NCI-H2081 (cell line): ENCODE measurements at regions not wholly inside any gene's neighbourhood (a gene's known extent, or its start where the extent isn't known, plus 50 kb on each side); places are given as distances from the start of the nearest gene placed in this dataset.
A peak's percentile ranks its signal among the peaks of the same experiment; 100 is the strongest.
"Not testable (repeated sequence)": the region's sequence is repeated elsewhere in the genome, so short reads cannot be mapped to it uniquely, and the experiment has no call there.

Source experiments
- DNase-seq, 2 experiments: peaks; one replicate each; lab custom pipeline; 2025; lab: John Stamatoyannopoulos, UW

DNA sequence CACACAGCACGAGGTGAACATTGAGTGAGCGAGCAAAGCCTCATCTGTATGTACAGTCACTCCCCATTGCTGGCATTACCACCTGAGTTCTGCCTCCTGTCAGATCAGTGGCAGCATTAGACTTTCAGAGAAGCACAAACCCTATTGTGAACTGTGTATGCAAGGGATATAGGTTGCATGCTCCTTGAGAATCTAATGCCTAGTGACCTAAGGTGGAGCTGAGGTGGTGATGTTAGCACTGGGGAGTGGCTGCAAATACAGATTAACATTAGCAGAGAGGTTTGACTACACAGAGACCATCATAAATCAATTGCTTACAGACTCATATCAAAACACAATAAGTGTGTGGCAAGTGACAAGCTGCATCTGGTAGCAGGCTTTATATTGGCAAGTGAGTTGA lies 262.5 kb upstream of the ANO5 start:
- DNase-seq, result no peak

DNA sequence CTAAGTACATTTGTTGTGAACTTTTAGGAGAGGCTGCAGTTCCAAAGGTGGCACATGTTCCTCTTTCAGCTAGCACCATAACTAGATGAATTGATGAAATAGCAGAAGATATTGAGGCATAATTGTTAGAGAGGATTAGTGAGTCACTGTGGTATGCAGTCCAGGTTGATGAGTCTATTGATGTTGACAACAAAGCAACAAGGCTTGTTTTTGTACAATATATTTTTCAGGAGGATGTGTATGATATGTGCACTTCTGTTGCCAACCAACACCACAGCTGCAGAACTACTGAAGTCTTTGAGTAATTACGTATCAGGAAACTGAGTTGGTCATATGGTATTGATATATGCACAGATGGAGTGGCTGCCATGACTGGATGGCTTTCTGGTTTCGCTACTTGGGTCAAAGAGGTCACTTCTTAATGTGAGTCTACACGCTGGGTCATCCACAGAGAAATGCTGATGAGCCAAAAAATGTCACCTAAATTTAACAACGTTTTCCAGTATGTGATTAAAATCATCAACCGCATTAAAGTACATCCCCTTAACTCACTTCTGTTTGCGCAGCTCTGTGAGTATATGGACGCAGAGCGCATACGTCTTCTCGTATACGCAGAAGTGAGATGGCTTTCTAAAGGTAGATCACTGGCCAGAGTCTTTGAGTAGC lies 261.3 kb upstream of the ANO5 start:
- DNase-seq, result no peak

DNA sequence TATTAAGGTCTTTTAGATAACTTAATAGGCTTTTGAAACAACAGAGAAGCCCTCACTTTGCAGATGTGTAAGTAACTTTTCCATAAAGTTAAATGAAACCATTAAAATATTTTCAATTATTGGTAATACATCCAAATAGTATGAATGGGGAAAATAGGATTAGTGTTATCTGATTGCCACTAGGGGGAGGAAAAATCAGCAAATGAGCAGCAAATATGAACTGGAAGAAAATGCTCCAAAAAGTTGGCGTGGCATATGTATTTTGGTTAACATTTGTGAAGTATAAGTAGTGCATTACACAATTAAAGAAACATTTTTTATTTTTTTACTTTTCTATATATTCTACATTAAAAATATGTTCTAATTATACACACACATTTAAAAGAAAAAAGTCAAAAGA lies 259.8 kb upstream of the ANO5 start:
- peak in 1 of 2 experiments; percentile 13 for DNase-seq

DNA sequence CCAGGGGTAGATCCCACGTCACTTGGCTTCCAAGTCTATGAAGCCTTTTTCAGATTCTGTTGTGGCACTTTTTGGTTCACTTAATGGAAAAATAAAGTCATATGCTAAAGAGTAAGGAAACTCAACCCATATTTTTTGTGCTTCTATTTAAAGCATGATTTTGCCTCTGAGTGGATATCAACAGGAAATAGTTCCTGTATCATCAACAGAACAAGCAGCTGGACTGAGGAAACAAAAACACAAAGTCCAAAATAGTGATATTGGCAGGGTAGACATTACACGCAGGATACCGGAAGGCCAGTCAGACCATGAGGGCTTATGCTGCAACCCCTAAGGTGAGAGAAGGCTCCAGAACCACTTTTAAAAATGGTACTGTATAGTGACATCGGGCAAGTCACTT lies 248.3 kb upstream of the ANO5 start:
- no peak for DNase-seq

DNA sequence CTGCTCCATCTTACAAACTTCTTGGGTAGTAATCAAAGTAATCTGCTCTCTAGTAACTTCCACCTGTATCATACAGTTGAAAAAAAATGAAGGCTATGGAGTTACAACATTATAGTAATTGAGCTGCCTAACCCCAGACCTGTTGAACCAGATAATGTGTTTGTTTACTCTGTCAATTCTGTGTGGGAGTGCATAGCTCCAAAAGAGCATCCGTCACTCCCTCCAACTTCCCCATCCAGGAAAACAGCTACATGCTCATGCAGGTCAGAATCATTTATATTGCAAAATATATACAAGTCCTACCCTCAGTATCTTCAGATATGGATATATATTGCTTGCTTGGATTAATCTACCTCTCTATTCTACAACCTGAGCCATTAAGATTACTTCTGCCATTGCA lies 244.0 kb upstream of the ANO5 start:
- no peak for DNase-seq

DNA sequence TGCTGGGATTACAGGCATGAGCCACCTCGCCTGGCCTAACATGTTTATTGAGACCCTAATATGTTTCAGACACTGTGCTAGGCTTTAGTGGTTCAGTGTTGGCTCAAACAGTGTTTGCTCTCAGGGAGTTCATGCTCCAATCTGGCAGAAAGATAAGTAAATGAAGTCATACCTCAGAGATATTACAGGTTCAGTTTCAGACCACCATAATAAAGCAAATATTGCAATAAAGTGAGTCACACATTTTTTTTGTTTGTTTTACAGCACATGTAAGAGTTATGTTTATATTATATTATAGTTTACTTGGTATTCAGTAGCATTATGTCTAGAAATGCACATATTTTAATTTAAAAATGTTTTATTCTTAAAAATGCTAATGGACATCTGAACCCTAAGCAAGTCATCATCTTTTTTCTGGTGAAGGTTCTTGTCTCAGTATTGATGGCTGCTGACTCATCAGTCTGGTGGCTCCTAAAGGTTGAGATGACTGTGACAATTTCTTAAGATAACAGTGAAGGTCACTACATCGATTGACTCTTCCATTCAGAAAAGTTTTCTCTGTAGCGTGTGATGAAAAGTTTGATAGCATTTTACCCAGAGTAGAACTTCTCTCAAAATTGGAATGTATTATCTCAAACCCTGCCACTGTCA lies 243.0 kb upstream of the ANO5 start:
- DNase-seq, result no peak

DNA sequence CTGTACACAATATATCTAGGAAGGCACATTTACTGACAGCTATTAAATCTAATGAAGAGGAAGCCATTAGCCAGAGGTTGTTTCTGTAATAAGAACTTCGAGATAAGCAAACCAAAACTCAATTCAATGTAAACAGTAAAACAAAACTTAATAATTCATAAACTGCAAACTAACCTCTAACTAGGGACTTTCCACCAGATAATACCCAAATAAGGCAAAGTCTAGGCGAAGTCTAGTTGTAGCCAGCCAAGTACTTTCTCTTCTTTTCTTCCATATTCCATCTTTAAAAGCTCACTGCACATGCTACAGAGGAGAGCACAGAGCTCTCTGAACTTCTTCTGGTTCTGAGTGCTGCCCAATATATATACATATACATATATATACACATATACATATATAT lies 229.9 kb upstream of the ANO5 start:
- no peak for DNase-seq

DNA sequence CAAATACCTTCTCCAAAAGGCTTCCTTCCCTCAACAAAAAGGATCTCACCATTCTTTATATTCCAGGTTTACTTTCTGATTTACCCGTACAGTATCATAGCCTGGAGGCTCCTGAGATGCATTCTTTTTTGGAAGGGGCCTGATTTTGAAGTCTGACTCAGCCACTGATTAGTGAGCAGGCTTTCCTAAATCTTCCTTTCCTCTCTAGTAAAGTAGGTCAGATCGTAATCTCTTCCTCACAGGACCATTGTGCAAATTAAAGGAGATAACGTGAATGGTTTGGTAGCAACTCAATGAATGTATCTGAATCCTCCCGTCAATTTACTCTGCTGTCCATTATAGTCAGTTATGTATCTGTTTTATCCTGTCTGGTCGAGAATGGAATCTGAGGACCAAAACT lies 227.7 kb upstream of the ANO5 start:
- no peak for DNase-seq

DNA sequence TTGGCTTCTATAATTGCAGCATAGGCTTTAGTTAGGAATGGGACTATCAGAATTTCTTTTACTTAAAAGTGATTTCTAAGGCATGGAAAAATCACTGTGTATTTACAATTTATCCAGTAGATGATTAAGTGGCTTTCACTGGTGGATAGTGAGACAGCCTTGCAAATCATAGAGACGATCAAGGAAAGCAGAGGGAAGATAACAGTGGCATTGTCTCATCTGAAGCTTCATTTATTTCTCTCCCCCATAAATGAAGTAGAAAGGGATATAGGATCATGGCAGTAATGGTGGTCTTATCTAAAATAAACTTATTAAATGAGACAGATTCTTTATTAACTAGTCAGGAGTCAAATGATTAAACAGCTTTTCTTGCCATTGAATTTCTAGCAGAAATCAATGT lies 224.2 kb upstream of the ANO5 start:
- no peak for DNase-seq

DNA sequence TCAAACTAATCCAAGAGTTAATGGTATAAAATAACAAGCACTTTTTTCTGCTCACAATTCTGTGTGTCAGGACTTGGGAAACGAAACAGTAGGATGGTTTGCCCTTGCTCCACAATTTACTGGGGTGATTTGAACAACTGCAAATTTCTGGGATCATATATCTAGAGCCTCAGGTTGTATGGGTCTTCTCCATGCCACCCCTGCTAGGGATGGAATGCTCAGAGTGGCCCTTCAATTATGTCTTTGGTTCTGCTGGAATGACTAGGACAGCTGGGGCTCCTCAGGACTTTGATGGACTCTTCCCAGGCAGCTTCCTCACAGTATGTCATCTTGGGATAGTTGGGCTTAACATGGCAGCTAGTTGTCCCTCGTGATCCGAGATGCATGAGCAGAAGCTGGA lies 223.0 kb upstream of the ANO5 start:
- DNase-seq, result no peak

DNA sequence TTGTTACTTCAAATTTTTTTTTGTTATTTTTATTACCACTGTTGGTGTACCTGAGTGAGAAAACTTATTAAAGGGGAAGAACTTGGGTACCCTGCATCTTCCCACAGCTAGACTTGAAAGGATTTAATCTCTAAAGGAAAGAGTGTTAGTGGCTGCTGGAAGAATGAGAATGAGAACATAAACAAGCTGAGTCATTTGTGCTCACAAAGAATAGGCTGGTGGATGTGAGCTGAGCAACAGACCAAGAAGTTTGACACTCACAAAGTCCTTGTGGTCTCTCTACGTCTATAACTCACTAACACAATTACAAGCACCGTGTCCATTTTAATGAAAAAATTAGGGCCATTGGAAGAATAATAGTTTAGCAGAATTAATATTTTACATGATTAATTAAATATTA lies 217.6 kb upstream of the ANO5 start:
- no peak for DNase-seq

DNA sequence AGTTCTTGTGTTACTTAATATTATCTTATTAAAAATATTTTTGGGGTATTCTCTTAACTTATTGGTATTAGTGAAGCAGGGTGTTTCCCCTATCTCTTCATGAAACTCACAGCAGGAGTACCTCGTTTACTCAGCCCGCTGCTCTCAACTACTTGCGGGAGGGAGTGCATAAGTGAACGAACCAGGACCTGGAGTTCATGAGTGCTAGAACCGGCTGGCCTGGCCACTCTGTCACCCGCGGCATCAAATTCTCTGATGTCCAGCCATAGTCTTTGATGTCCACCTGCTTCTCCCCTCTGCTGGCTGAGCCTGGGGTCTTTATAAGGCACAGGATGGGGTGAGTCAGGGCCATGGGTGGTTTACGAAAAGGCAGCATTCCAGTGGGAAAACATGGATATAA lies 216.7 kb upstream of the ANO5 start:
- DNase-seq, result no peak

DNA sequence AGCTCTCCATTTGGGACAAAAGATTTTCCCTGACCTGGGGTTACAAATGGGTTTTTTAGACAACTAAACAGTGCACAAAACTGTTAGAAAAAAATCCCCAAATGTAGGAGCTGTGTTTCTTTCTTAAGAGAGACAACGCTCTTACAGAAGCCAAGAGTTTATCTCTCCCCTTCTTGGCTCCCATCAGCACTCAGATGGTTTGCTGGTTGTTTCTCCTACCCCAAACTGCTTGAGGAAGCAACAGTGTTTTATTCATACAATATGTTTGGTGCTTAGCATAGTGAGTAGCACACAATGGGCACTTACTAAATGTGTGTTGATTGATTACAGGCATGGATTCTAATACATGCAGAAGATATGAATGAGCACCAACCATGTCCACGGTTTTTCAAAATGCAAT lies 209.5 kb upstream of the ANO5 start:
- no peak for DNase-seq

DNA sequence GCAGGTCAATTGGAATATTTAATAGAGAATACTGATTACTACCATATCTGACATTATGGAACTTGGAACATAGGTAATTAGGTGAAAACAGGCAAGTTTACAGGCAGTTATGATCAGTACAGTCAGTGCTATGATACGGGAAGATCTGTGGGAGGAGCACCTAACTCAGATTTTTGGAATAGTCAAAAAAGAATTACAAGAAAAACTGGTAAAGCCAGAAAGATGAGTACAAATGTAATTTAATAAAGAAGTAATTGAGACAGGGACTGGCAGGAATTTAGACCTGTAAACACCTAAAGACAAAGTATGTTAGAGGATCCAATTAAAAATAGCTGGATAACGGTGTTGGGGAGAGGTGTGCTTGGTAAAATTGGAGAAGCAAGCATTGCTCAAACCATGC lies 206.5 kb upstream of the ANO5 start:
- DNase-seq, result no peak

DNA sequence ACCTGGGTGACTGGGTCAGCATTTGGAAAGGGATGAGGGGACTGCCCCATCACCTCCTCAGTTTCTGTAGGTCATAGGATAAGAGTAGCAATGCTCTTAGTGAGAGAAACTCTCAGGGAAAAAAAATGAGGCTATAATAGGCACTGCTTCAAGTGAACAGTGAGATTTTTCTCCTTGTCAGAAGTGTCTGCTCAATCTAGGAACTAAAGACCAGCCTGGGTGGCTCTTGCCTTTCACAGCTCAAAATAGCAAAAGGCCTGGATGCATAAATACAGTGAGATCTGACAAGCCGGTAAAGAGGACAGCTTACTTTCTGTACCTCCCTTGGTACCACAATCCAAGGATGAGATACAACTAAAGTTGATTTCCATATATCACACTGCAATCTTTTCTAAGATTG lies 205.6 kb upstream of the ANO5 start:
- DNase-seq, result no peak

DNA sequence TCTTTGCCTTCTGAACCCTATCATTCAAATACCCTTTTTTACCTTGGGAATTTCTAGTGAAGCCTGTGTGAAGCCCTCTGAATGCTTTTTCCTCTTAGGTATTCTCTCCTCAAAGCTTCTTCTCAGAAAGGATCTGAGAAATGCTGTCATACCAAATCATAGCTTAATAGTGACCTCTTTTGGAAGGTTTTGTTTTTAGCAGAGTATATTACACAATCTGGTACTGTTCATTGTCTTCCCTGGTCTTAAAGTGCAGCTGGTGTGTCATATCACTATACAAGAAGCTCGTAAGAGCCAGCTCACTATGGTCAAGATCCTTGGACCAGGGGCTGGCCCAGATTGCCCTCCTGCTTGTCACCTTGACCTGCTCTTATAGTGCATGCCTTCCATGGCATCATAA lies 204.4 kb upstream of the ANO5 start:
- peak; percentile 23 to 48 for DNase-seq

DNA sequence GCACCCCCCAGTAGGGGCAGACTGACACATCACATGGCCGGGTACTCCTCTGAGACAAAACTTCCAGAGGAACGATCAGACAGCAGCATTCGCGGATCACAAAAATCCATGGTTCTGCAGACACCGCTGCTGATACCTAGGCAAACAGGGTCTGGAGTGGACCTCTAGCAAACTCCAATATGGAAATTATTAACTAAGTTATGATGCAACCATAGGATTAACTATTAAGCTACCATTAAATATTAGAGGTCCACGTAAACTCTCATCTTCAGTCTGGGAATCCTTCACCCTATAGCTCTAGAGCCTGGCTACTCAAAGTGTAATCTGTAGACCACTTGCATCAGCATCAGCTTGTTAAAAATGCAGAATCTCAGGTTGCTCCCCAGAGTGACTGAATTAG lies 191.1 kb upstream of the ANO5 start:
- not testable (repeated sequence) for DNase-seq

DNA sequence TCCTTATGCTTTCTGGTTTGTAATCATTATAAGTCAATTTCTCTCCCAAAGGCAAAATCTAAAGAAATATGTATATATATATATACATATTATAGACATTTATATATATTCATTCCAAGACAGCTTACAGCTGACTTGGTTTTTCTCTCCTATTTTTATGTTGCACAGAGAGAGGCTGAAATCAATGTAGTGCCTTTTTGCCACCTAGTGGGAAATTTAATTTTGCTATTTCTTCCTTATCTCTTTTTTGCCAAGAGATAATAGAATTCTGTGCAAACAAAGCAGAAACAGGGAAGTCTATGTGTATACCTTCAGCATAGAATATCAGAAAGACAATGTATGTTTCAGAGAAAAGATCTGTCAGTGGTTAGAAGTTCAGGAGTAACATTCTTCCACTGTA lies 186.0 kb upstream of the ANO5 start:
- DNase-seq, result no peak

DNA sequence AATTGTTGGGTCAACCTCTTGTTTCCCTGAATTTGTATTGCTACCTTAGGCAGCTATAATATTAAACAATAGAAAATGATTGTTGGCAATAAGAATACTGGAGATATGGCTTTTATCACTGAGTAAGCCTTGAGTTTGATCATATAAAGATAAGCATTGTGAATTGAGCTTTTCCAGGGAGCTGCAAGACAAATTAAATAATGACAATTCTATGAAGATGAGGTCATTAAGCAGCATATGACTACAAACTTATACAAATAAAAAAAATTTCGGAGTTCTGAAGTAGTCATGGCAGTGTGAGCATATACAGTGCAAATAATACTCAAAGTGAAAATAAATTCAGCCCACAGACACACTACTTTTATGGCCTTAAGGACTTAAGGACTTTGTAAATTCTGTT lies 161.1 kb upstream of the ANO5 start:
- DNase-seq, result no peak

DNA sequence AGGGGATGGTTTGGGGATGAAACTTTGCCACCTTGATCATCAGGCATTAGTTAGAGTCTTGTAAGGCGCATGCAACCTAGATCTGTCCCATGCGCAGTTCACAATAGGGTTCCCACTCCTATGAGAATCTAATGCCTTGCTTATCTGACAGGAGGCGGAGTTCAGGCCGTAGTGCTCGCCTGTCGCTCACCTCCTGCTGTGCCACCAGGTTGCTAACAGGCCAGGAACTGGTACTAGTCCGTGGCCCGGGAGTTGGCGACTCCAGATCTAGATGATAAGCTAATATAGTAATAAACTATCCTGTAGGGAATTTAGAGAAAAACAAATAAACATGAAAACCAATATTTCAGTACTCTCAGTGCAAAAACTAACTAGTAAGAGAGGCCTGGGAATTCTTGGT lies 155.4 kb upstream of the ANO5 start:
- no peak for DNase-seq

DNA sequence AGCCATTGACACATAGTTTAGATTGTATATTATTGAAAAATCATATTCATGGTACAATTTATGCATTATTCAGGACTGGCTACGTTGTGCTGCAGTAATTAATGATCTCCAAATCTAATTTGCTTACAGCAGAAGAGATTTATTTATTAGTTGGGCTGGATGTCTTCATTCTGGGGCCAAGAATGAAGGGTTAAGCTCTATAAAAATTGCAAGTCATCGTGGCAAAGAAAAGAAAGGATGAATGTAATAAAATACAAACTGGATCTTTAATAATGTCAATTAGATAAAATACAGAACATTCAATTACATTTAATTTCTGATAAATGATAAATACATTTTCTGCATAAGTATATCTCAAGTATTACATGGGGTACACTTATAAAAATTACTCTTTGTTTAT lies 151.8 kb upstream of the ANO5 start:
- DNase-seq, result no peak

DNA sequence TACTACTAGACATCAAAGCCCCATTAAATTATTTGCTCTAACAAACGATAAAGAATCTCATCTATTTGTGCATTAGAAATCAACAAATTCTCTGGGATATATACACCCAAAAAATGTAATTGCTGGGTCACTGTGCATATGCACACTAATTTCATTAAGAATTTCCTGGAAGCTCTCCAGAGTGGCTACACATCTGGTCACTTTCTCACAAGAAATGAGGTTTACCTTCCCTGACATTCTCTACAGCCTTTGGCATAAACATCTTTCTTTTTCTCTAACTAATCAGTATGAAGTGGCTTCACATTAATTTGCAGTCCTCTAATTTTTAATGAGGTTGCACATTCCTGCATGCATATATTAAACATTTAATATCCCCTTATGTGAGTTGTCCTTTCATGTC lies 150.8 kb upstream of the ANO5 start:
- DNase-seq, result no peak

DNA sequence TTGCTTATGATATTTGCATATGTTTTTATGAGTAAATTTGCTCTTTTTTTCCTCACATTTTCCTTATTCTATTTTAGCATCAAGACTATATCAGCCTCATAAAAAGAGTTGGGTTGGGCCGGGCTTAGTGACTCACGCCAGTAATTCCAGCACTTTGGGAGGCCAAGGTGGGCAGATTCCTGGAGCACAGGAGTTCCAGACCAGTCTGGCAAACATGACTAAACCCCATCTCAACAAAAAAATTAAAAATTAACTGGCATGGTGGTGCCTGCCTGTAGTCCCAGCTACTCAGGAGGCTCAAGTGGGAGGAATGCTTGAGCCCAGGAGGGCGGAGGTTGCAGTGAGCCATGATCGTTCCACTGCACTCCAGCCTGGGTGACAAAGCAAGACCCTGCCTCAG lies 148.8 kb upstream of the ANO5 start:
- DNase-seq, result no peak

DNA sequence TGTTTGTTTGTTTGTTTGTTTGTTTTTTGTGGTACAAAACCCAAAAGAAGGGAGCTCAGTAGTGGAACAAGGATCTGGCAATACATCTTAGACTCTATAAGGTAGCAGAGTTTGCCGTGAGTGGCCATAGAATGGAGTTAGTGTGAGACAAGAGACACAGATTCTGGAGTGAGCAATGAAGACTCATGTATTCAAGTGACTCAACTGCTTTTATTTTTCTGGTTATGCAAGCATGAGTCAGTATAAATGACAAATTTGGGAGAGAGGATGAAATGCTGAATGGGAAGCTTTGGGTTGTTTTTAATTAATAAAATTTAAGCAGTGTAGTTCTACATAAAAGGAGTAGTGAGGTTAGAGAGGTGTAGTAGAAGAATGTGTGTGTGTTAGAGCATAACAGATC lies 143.6 kb upstream of the ANO5 start:
- DNase-seq, result no peak
